Hematopoietic multipotent progenitor cell treated with erythropoietin and hydrocortisone succinate and interleukin-3 and kit ligand, for 4 days (in vitro differentiated cells): ENCODE measurements at regions not wholly inside any gene's neighbourhood (a gene's known extent, or its start where the extent isn't known, plus 50 kb on each side); places are given as distances from the start of the nearest gene placed in this dataset.

Experiments used
- DNase-seq: peaks from one replicate; pipeline ENCODE4 v3.0.0-alpha.2; 2015

- no peak for DNase-seq
Measured at GRCh38 chr5:113922343-113922742, 408.8 kb downstream of the YTHDC2 start.

GRCh38 chr5:113935453-113935852 is 422.0 kb downstream of the YTHDC2 start:
- DNase-seq, result no peak

- no peak for DNase-seq
Measured at GRCh38 chr5:113937301-113937700, 423.8 kb downstream of the YTHDC2 start.

- no peak for DNase-seq
Measured at GRCh38 chr5:113939988-113940387, 421.9 kb upstream of the KCNN2 start.

- DNase-seq, result no peak
Measured at GRCh38 chr5:113950186-113950585, 411.7 kb upstream of the KCNN2 start.

GRCh38 chr5:113965225-113965624 is 396.6 kb upstream of the KCNN2 start:
- DNase-seq, result no peak

- no peak for DNase-seq
Measured at GRCh38 chr5:113969901-113970300, 392.0 kb upstream of the KCNN2 start.

GRCh38 chr5:113971454-113971853 is 390.4 kb upstream of the KCNN2 start:
- DNase-seq, result no peak

GRCh38 chr5:113974976-113975375 is 386.9 kb upstream of the KCNN2 start:
- DNase-seq, result no peak

GRCh38 chr5:113984928-113985327 is 376.9 kb upstream of the KCNN2 start:
- no peak for DNase-seq

- DNase-seq, result no peak
Measured at GRCh38 chr5:113985505-113985904, 376.4 kb upstream of the KCNN2 start.

- no peak for DNase-seq
Measured at GRCh38 chr5:113989278-113989912, 372.5 kb upstream of the KCNN2 start.

- no peak for DNase-seq
Measured at GRCh38 chr5:113989913-113990305, 372.0 kb upstream of the KCNN2 start.

GRCh38 chr5:114001076-114001475 is 360.8 kb upstream of the KCNN2 start:
- no peak for DNase-seq

GRCh38 chr5:114006582-114006981 is 355.3 kb upstream of the KCNN2 start:
- no peak for DNase-seq

GRCh38 chr5:114007678-114008077 is 354.2 kb upstream of the KCNN2 start:
- no peak for DNase-seq

- DNase-seq, result no peak
Measured at GRCh38 chr5:114010362-114010761, 351.5 kb upstream of the KCNN2 start.

GRCh38 chr5:114018186-114018585 is 343.7 kb upstream of the KCNN2 start:
- no peak for DNase-seq

GRCh38 chr5:114038756-114039155 is 323.1 kb upstream of the KCNN2 start:
- DNase-seq, result no peak

- DNase-seq, result no peak
Measured at GRCh38 chr5:114050087-114050486, 311.8 kb upstream of the KCNN2 start.

GRCh38 chr5:114053372-114053771 is 308.5 kb upstream of the KCNN2 start:
- DNase-seq, result no peak

- no peak for DNase-seq
Measured at GRCh38 chr5:114054594-114054993, 307.3 kb upstream of the KCNN2 start.

GRCh38 chr5:114055318-114056184 is 306.3 kb upstream of the KCNN2 start:
- peak; percentile 1 for DNase-seq

GRCh38 chr5:114056185-114056538 is 305.7 kb upstream of the KCNN2 start:
- no peak for DNase-seq

GRCh38 chr5:114060866-114061265 is 301.0 kb upstream of the KCNN2 start:
- no peak for DNase-seq
